ENCODE measurements at regions not wholly inside any gene's neighbourhood (a gene's known extent, or its start where the extent isn't known, plus 50 kb on each side); places are given as distances from the start of the nearest gene placed in this dataset.

GRCh38 chr5:117336208-117336607 lies 761.6 kb upstream of the SEMA6A start:
- TF ChIP-seq CTCF (IDR thresholded peaks at IDR 0.05; ENCODE audit: borderline replicate concordance, control extremely low read depth, extremely low read depth, insufficient read depth, missing control alignments), result no peak
- in situ Hi-C loops (cut with MboI; ENCODE audit: low sequenced_read_pairs, unreplicated experiment), result no loop called here
- no peak for DNase-seq (ENCODE audit: low spot score)

GRCh38 chr5:117333011-117333410 lies 758.4 kb upstream of the SEMA6A start:
- no peak for TF ChIP-seq CTCF (IDR thresholded peaks at IDR 0.05; ENCODE audit: borderline replicate concordance, control extremely low read depth, extremely low read depth, insufficient read depth, missing control alignments)
- DNase-seq (ENCODE audit: low spot score), result no peak
- in situ Hi-C loops (cut with MboI; ENCODE audit: low sequenced_read_pairs, unreplicated experiment), result no loop called here

GRCh38 chr5:117332341-117332740 lies 757.7 kb upstream of the SEMA6A start:
- in situ Hi-C loops (cut with MboI; ENCODE audit: low sequenced_read_pairs, unreplicated experiment), result no loop called here
- DNase-seq (ENCODE audit: low spot score), result no peak
- no peak for TF ChIP-seq CTCF (IDR thresholded peaks at IDR 0.05; ENCODE audit: borderline replicate concordance, control extremely low read depth, extremely low read depth, insufficient read depth, missing control alignments)

GRCh38 chr5:117327511-117327910 lies 752.9 kb upstream of the SEMA6A start:
- in situ Hi-C loops (cut with MboI; ENCODE audit: low sequenced_read_pairs, unreplicated experiment), result no loop called here
- no peak for TF ChIP-seq CTCF (IDR thresholded peaks at IDR 0.05; ENCODE audit: borderline replicate concordance, control extremely low read depth, extremely low read depth, insufficient read depth, missing control alignments)
- DNase-seq (ENCODE audit: low spot score), result no peak

- in situ Hi-C loops (cut with MboI; ENCODE audit: low sequenced_read_pairs, unreplicated experiment), result no loop called here
- no peak for DNase-seq (ENCODE audit: low spot score)
- TF ChIP-seq CTCF (IDR thresholded peaks at IDR 0.05; ENCODE audit: borderline replicate concordance, control extremely low read depth, extremely low read depth, insufficient read depth, missing control alignments), result no peak
Observed at GRCh38 chr5:117326997-117327396, 752.4 kb upstream of the SEMA6A start.

GRCh38 chr5:117318528-117318927 lies 743.9 kb upstream of the SEMA6A start:
- in situ Hi-C loops (cut with MboI; ENCODE audit: low sequenced_read_pairs, unreplicated experiment), result no loop called here
- no peak for DNase-seq (ENCODE audit: low spot score)

More at GRCh38 chr5:117318528-117318927, 743.9 kb upstream of the SEMA6A start:
- TF ChIP-seq CTCF (IDR thresholded peaks at IDR 0.05; ENCODE audit: borderline replicate concordance, control extremely low read depth, extremely low read depth, insufficient read depth, missing control alignments), result no peak
